Small intestine (tissue), 7 donors: ENCODE measurements at regions not wholly inside any gene's neighbourhood (a gene's known extent, or its start where the extent isn't known, plus 50 kb on each side); places are given as distances from the start of the nearest gene placed in this dataset.

Experiments used
- DNase-seq, 2 donors: peaks; one replicate each; pipeline versions ENCODE4 v3.0.0 to v3.0.0-alpha.2; 2013
- FAIRE-seq: peaks from 2 replicates; lab custom pipeline; 2012; peaks lifted over from hg19 to GRCh38; lab: Jason Lieb, UNC
- H3K27ac ChIP-seq, 3 donors: one replicate each; pipeline ENCODE4 v1.5.1; 2013; ENCODE audit warnings: low read length in 2 of 3, mild to moderate bottlenecking in 2 of 3, control low read depth in 1 of 3, inconsistent platforms in 1 of 3, low read depth in 1 of 3, moderate library complexity in 1 of 3
- H3K27me3 ChIP-seq, 3 donors: one replicate each; pipeline ENCODE4 v1.6.1; 2013; ENCODE audit warnings: low read length in 3 of 3, inconsistent platforms in 1 of 3; ENCODE audit not compliant: control insufficient read depth in 3 of 3, insufficient read depth in 3 of 3
- H3K36me3 ChIP-seq, 3 donors: one replicate each; pipeline ENCODE4 v1.6.1; 2013; ENCODE audit warnings: low read length in 3 of 3, inconsistent platforms in 1 of 3, low read depth in 1 of 3, mild to moderate bottlenecking in 1 of 3, moderate library complexity in 1 of 3; ENCODE audit not compliant: control insufficient read depth in 3 of 3, insufficient read depth in 2 of 3
- H3K4me1 ChIP-seq, 3 donors: one replicate each; pipeline ENCODE4 v1.6.1; 2013; ENCODE audit warnings: low read length in 2 of 3, inconsistent platforms in 1 of 3, low read depth in 1 of 3, mild to moderate bottlenecking in 1 of 3, moderate library complexity in 1 of 3; ENCODE audit not compliant: control insufficient read depth in 3 of 3, insufficient read depth in 2 of 3
- H3K4me3 ChIP-seq, 3 donors: one replicate each; pipeline ENCODE4 v1.5.1; 2013; ENCODE audit warnings: low read length in 3 of 3, control low read depth in 1 of 3, inconsistent platforms in 1 of 3, low read depth in 1 of 3, mild to moderate bottlenecking in 1 of 3, moderate library complexity in 1 of 3
- H3K9me3 ChIP-seq, 2 donors: one replicate each; pipeline ENCODE4 v1.6.1; 2013; ENCODE audit warnings: low read depth in 1 of 2, low read length in 1 of 2; ENCODE audit not compliant: control insufficient read depth in 2 of 2, insufficient read depth in 1 of 2
- WGBS, 3 donors: extraction: QIAGEN DNeasy Blood & Tissue Kit; methylation state at CpG; one replicate each; pipeline ENCODE4 v1.1.7; 2013; 5-methylcytosine and 5-hydroxymethylcytosine counted together
- donor health status: healthy with polysubstance abuse.
- donor health status: control.
- donor health status: control.
- donor health status: Bipolar disorder and iron deficiency.
- donor health status: healthy.

DNA sequence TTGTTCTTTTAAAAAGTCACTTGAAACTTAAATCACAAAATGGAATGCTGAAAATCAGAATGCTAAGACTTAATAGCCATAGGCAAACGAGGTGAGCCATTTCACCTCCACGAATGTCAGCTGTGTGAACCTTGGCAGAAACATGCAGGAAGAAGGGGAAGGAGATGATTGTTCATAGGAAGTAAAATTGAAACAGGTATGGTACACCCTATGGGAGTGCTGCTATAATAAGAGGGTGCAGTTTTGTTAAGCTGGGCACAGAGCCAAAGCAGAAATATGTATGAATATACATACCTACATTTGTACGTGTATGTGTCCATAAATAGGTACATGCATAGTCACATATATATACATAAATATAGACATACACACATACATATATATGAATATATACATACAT lies 51.0 kb upstream of the SPINK5 start:
- Histone ChIP-seq H3K27me3 (no peaks in the 10 kb centered on the region), H3K27ac (no peak overlapping the region), H3K4me1 (no peaks in the 10 kb centered on the region), H3K4me3 (no peak overlapping the region), H3K36me3 (no peaks in the 10 kb centered on the region), H3K9me3 (no peaks in the 10 kb centered on the region)
- DNase-seq, result no peak
- WGBS, 3 donors, result 28 to 36% (median 35%) methylated on average over 3 of the region's 3 CpGs
- FAIRE-seq, result no peak

- H3K4me1 ChIP-seq, result no peaks in the 10 kb centered on the region
- no peaks in the 10 kb centered on the region for H3K36me3 ChIP-seq
- DNase-seq (no peak), FAIRE-seq (no peak)
- no peak overlapping the region for H3K4me3 ChIP-seq
- H3K9me3 ChIP-seq, result no peaks in the 10 kb centered on the region
- WGBS, 3 donors, result 79 to 87% (median 84%) methylated on average over 3 of the region's 3 CpGs
- H3K27me3 ChIP-seq, result no peaks in the 10 kb centered on the region
- no peak overlapping the region for H3K27ac ChIP-seq
Measured at GRCh38 chr5:148011398-148012137, 52.2 kb upstream of the SPINK5 start.

DNA sequence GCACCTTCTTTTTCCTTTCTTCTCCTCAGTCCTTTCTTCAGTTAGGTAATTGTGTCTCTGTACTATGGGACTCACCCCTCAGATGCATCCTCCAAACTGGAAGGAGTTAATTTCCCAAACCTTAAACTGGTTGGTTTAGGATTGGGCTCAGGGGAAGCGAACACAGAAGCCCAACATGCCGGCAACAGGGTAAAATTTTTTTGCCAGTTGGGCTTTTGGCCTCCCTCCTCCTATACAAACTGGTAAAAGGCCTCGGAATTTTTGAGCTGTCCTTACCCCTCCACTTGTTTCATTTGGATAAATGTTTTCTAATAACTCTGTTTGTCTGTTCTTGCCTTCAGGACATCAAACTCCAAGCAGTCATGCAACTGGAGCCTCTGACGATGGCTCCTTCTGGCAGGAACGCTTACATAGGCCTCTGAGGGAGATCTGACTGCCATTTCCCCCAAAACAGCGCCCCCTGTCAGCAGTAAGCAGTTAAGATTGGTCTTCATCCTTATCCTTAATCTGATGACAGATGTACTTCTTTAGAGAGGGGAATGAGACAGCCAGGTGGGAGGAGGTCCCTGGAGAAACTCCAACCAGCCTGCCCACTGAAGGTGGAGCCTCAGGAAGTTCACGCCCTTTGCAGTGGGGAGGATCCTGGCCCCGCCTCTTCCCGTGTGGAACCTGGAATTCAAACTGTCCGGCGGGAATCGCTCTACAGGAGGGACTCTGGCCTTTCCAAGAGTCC lies 57.8 kb upstream of the SPINK5 start:
- DNase-seq (peak in 1 of 2 donors; percentile 1), FAIRE-seq (no peak)
- H3K4me1 ChIP-seq, result no peaks in the 10 kb centered on the region
- WGBS, 3 donors, result 67 to 68% (median 67%) methylated on average over 12 of the region's 12 CpGs
- H3K9me3 ChIP-seq, result peaks cover 0 to 16% of the 10 kb centered on the region in 2 donors
- H3K4me3 ChIP-seq, result no peak overlapping the region
- H3K36me3 ChIP-seq, result no peaks in the 10 kb centered on the region
- no peak overlapping the region for H3K27ac ChIP-seq
- H3K27me3 ChIP-seq, result no peaks in the 10 kb centered on the region

GRCh38 chr5:148003226-148003625 lies 60.6 kb upstream of the SPINK5 start:
- FAIRE-seq (no peak), DNase-seq (no peak)
- no peak overlapping the region for H3K27ac ChIP-seq
- H3K4me3 ChIP-seq, result no peak overlapping the region
- no peaks in the 10 kb centered on the region for H3K27me3 ChIP-seq
- no peaks in the 10 kb centered on the region for H3K36me3 ChIP-seq
- H3K4me1 ChIP-seq, result no peaks in the 10 kb centered on the region
- peaks cover 2 to 19% of the 10 kb centered on the region in 2 donors for H3K9me3 ChIP-seq

- Histone ChIP-seq H3K4me1 (no peaks in the 10 kb centered on the region), H3K4me3 (no peak overlapping the region), H3K27me3 (no peaks in the 10 kb centered on the region), H3K36me3 (no peaks in the 10 kb centered on the region), H3K27ac (no peak overlapping the region), H3K9me3 (peaks cover 2 to 19% of the 10 kb centered on the region in 2 donors)
- 62 to 89% (median 73%) methylated on average over 3 of the region's 3 CpGs for WGBS, 3 donors
- DNase-seq (no peak), FAIRE-seq (no peak)
Measured at GRCh38 chr5:148002451-148002850, 61.3 kb upstream of the SPINK5 start.

DNA sequence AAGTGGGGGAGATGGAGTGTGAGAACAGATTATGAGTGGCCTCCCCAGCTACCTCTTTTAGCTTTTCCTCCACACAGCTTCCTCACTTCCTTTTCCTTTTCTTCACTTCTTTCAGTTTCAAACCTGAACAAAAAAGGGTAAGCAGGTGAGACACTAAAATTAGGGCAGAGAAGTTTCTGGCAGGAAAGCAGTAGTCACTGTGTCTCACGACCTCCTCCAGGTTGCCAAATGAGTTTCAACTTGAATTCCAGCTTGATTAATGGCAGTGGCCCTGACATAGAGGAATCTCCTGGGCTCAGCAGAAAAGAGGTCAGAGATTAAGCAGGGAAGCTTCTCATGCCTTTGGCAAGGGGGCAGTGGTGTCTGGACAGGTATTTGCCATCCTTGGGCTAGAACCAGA lies 63.7 kb upstream of the SPINK5 start:
- 36 to 52% (median 38%) methylated on average over 1 of the region's 1 CpG for WGBS, 3 donors
- no peaks in the 10 kb centered on the region for H3K4me1 ChIP-seq
- FAIRE-seq, result no peak

GRCh38 chr5:147998704-147999103 lies 65.1 kb upstream of the SPINK5 start:
- no peaks in the 10 kb centered on the region for H3K27me3 ChIP-seq
- H3K4me3 ChIP-seq, result no peak overlapping the region
- no peaks in the 10 kb centered on the region for H3K36me3 ChIP-seq
- no peaks in the 10 kb centered on the region for H3K4me1 ChIP-seq
- H3K9me3 ChIP-seq, result peaks cover 2 to 19% of the 10 kb centered on the region in 2 donors
- FAIRE-seq (no peak), DNase-seq (no peak)
- no peak overlapping the region for H3K27ac ChIP-seq

More for the DNA sequence above, 63.7 kb upstream of the SPINK5 start:
- no peak overlapping the region for H3K27ac ChIP-seq
- no peak overlapping the region for H3K4me3 ChIP-seq
- H3K36me3 ChIP-seq, result no peaks in the 10 kb centered on the region
- H3K27me3 ChIP-seq, result no peaks in the 10 kb centered on the region
- H3K9me3 ChIP-seq, result peaks cover 2 to 19% of the 10 kb centered on the region in 2 donors
- DNase-seq, result no peak

DNA sequence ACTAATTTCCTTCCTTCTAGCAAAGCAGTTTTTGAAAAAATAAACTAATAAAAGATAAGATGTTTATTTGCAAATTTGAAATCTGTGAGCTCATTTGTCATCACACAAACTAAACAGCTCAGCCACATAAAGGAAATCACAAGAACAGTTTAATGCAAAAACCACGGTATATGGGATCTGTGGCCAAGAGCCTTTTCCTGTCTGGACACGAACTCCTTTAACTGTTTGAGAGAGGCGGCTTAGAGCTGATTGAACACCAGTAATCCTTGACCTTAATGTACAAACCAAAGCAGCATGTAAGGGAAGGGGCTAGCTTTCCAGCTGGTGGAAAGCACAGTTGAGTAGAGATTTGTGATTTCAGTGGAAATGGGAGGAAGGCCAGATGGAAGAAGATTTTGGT lies 66.3 kb upstream of the SPINK5 start:
- Histone ChIP-seq H3K36me3 (no peaks in the 10 kb centered on the region), H3K27ac (no peak overlapping the region), H3K9me3 (peaks cover 2 to 18% of the 10 kb centered on the region in 2 donors), H3K4me1 (no peaks in the 10 kb centered on the region), H3K4me3 (no peak overlapping the region), H3K27me3 (no peaks in the 10 kb centered on the region)
- FAIRE-seq (no peak), DNase-seq (no peak)
- WGBS, 3 donors, result 17 to 42% (median 29%) methylated on average over 3 of the region's 3 CpGs
